Adrenal gland (tissue), 5 donors: ENCODE measurements at regions not wholly inside any gene's neighbourhood (a gene's known extent, or its start where the extent isn't known, plus 50 kb on each side); places are given as distances from the start of the nearest gene placed in this dataset.

Experiments used
- CTCF ChIP-seq, 6 experiments: fragments of 450-650 bp in 4 of 6; fragments of 200-600 bp in 2 of 6; sonication (generic) in 1 of 6; IDR thresholded peaks; 1 replicate in 5 of 6; 2 replicates in 1 of 6; pipeline versions ENCODE4 v1.5.1 to v1.8.0; 2016 to 2021; ENCODE audit warnings: antibody characterized with exemption in 6 of 6, mild to moderate bottlenecking in 2 of 6, moderate library complexity in 1 of 6
- POLR2A ChIP-seq, 2 donors: fragments of 450-650 bp; IDR thresholded peaks; one replicate each; pipeline ENCODE4 v1.6.1; 2017; ENCODE audit warnings: antibody characterized with exemption in 2 of 2, mild to moderate bottlenecking in 2 of 2, moderate library complexity in 1 of 2
- donor health status: DM: no; HTN: no; CAD: no.

DNA sequence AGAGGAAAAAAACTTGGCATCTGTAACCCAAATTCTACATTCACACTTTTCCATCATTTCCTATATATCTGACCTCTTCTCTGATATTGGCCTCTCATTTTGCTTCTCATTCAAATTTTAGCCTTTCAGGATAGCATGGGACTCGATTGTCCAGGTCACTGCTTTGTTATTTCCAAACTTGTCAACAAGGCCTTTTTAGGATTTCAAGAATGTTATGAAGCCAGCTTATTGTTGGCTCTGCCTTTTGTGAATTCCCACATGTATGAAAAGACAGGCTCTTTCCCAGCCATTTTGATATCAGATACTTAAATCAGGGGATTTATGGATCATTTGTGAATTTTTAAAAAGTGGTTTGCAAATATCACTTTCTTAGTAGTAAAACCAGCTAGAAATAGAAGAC lies 663.5 kb downstream of the NCAM2 start:
- TF ChIP-seq POLR2A (IDR thresholded peaks at IDR 0.05): no peak
- TF ChIP-seq CTCF (IDR thresholded peaks at IDR 0.05): no peak
